Stimulated activated naive CD8-positive, alpha-beta T cell treated with anti-CD3 and anti-CD28 coated beads, Interleukin-15, Interleukin-2, amounts not matched to agents 100 U/mL and 50 U/mL, for 24 hours (primary cell): ENCODE measurements at regions not wholly inside any gene's neighbourhood (a gene's known extent, or its start where the extent isn't known, plus 50 kb on each side); places are given as distances from the start of the nearest gene placed in this dataset.

Experiments used
- ATAC-seq: fragments of 150-1000 bp; cut with Tn5 transposase; one replicate; pipeline ENCODE4 v1.10.0; 2021
- DNase-seq: peaks from one replicate; pipeline ENCODE4 v3.0.0; 2021

- DNase-seq: no peak
- ATAC-seq: no peak
Measured at GRCh38 chr11:86726770-86727504, 54.5 kb upstream of the ME3 start.

GRCh38 chr11:86726118-86726753 is 53.8 kb upstream of the ME3 start:
- ATAC-seq (peak; percentile 9), DNase-seq (no peak)

- ATAC-seq (no peak), DNase-seq (no peak)
Measured at GRCh38 chr11:86724137-86724536, 51.7 kb upstream of the ME3 start.

- DNase-seq: no peak
Measured at GRCh38 chr11:86723281-86723680, 50.9 kb upstream of the ME3 start.

GRCh38 chr11:86722748-86723147 is 50.3 kb upstream of the ME3 start:
- DNase-seq (no peak), ATAC-seq (no peak)

More at GRCh38 chr11:86723281-86723680, 50.9 kb upstream of the ME3 start:
- ATAC-seq: no peak
